CD1c-positive myeloid dendritic cell (primary cell): ENCODE measurements at regions not wholly inside any gene's neighbourhood (a gene's known extent, or its start where the extent isn't known, plus 50 kb on each side); places are given as distances from the start of the nearest gene placed in this dataset.
A peak's percentile ranks its signal among the peaks of the same experiment; 100 is the strongest.
"Not testable (repeated sequence)": the region's sequence is repeated elsewhere in the genome, so short reads cannot be mapped to it uniquely, and the experiment has no call there.

Source experiments
- DNase-seq: peaks from one replicate; pipeline ENCODE4 v3.0.0-alpha.2; 2016; ENCODE audit errors: extremely low spot score

GRCh38 chr1:65062339-65062738, 85.7 kb upstream of the AK4 start:
- no peak for DNase-seq

GRCh38 chr1:65063025-65063424, 85.0 kb upstream of the AK4 start:
- DNase-seq = no peak

GRCh38 chr1:65064981-65065380, 83.0 kb upstream of the AK4 start:
- no peak for DNase-seq

GRCh38 chr1:65065524-65066418, 82.2 kb upstream of the AK4 start:
- no peak for DNase-seq

- no peak for DNase-seq
These were observed 81.6 kb upstream of the AK4 start for GRCh38 chr1:65066419-65066765.

- DNase-seq = peak; percentile 79
These were observed 81.1 kb upstream of the AK4 start for GRCh38 chr1:65066766-65067490.

- DNase-seq = peak; percentile 85
These were observed 80.4 kb upstream of the AK4 start for GRCh38 chr1:65067491-65068201.

- DNase-seq = peak; percentile 55
These were observed 79.6 kb upstream of the AK4 start for GRCh38 chr1:65068202-65069010.

- DNase-seq = peak; percentile 57
These were observed 78.9 kb upstream of the AK4 start for GRCh38 chr1:65069011-65069565.

GRCh38 chr1:65072845-65073244, 75.2 kb upstream of the AK4 start:
- DNase-seq = no peak

- DNase-seq = peak; percentile 70
These were observed 72.7 kb upstream of the AK4 start for GRCh38 chr1:65075123-65075976.

- DNase-seq = no peak
These were observed 70.6 kb upstream of the AK4 start for GRCh38 chr1:65077369-65077768.

- DNase-seq = peak; percentile 20
These were observed 68.1 kb upstream of the AK4 start for GRCh38 chr1:65079941-65080340.

- DNase-seq = no peak
These were observed 65.5 kb upstream of the AK4 start for GRCh38 chr1:65082346-65083040.

- peak; percentile 27 for DNase-seq
These were observed 64.6 kb upstream of the AK4 start for GRCh38 chr1:65083263-65083896.

GRCh38 chr1:65084066-65084465, 63.9 kb upstream of the AK4 start:
- peak; percentile 15 for DNase-seq

- not testable (repeated sequence) for DNase-seq
These were observed 60.5 kb upstream of the AK4 start for GRCh38 chr1:65087519-65087918.

GRCh38 chr1:65090406-65090805, 57.6 kb upstream of the AK4 start:
- DNase-seq = no peak

- DNase-seq = peak; percentile 24
These were observed 55.3 kb upstream of the AK4 start for GRCh38 chr1:65092691-65093090.
